Activated CD4-positive, alpha-beta T cell treated with anti-CD3 and anti-CD28 coated beads, Interleukin-2, Interleukin-6, amounts not matched to agents 100 ng/mL and 50 ng/mL, durations not matched to agents 16 hours and 8 hours (primary cell): ENCODE measurements at regions not wholly inside any gene's neighbourhood (a gene's known extent, or its start where the extent isn't known, plus 50 kb on each side); places are given as distances from the start of the nearest gene placed in this dataset.

Experiments
- DNase-seq: peaks from one replicate; pipeline ENCODE4 v3.0.0-alpha.2; 2020

- DNase-seq = no peak
Measured at GRCh38 chr4:25580633-25581467, 74.8 kb upstream of the SLC34A2 start.

- no peak for DNase-seq
Measured at GRCh38 chr4:25585901-25586523, 69.6 kb upstream of the SLC34A2 start.

DNA sequence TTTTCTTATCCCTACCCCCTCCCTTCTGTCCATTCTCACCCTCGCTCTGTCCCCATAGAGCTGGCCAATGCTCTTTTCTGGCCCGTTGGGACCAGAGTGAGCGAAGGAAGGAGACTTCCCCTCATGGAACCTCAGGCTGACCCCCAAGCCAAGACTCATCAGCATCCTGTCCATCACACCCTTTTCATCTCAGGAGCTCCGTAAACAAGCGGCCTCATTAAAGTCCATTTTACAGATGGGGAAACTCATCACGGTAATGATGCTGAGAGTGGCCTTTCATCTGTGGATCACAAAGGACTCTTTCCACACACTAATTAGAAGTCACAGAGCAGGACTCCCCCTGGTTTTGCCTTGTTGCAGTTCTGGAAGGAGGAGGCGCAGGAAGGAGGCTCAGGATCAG, 67.4 kb upstream of the SLC34A2 start:
- DNase-seq = no peak

DNA sequence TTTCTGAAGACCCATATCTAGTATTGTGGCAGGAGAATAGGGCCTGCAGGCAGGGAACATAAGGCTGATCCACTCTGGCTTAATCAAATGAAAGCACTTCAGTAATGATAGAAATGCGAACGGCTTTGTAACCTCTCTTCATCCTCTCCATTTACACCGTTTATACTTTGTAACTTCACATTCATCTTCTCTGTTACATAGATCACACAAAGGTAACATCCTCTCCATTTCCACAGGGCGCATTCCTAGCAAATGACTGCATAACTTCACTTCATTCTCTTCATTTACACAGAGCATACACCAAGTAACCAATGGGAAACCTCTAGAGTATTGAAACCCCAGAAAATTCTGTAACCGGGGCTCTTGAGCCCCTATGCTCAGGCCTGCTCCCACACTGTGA, 65.5 kb upstream of the SLC34A2 start:
- no peak for DNase-seq

DNA sequence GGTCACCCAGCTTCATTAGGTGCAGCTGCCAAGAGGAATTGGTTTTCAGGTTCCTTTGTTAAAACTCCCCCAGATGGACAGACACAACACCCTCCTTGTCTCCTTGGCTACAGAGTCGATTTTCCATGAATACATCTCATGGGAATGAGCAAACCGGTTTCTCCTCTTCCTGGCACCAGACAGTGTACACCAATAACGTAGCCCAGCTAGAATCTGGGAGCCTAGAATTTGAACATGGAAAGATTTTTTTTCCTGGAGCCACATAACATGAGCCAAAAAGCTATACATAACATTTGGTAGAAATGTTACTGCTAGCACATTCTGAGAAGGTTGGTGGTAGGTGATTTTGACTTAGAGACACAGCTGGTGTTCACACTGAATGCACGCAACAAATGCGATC, 62.9 kb upstream of the SLC34A2 start:
- DNase-seq = no peak
